ENCODE measurements at regions not wholly inside any gene's neighbourhood (a gene's known extent, or its start where the extent isn't known, plus 50 kb on each side); places are given as distances from the start of the nearest gene placed in this dataset.

DNA sequence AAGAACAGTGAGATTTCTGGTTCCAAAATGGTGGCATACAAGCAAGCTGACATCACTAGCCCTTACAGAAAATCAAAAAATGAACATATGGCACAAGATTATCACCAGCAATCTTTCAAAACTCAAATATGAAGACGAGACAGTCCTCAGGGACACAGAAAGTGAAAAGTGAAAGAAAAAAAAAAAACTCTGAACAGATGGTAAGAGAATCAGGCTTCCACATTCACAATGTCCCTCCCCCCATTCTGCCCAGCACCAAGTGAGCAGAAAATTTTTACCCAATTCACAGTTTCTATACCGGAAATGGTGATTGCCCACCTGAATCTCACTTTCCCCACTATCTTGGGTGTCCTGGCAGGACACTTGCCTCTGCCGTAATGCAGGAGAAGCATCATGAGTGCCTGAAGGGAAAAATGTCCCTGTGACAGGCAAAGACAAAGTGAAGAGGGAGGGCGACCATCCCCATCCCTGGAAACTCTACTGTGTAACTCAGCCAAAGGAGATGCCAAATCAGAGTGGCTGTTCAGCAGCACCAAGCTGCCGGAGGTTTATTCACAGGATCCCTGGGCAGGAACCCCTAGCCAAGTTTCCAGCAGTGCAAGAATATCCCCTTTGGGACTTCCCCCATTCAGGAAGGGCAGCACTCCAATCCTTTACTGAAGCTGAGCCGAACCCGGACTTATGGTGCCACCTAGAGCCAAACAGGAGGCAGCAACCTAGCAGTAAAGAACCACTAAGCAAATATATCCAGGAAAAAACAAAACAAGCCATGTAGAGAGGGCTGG, 312.2 kb downstream of the LRATD1 start:
- TF ChIP-seq TAF1 (IDR thresholded peaks at IDR 0.05; ENCODE audit: low read depth) = no peak
- no peak for TF ChIP-seq CREB1 (IDR thresholded peaks at IDR 0.05; ENCODE audit: low read depth)
- TF ChIP-seq RAD21 (IDR thresholded peaks at IDR 0.05; ENCODE audit: low read depth) = peak; percentile 79
- no peak for TF ChIP-seq EGR1 (IDR thresholded peaks at IDR 0.05)
- no peak for TF ChIP-seq TCF12 (IDR thresholded peaks at IDR 0.05; ENCODE audit: low read depth)
- no peak for TF ChIP-seq YY1 (IDR thresholded peaks at IDR 0.05; ENCODE audit: low read depth)

DNA sequence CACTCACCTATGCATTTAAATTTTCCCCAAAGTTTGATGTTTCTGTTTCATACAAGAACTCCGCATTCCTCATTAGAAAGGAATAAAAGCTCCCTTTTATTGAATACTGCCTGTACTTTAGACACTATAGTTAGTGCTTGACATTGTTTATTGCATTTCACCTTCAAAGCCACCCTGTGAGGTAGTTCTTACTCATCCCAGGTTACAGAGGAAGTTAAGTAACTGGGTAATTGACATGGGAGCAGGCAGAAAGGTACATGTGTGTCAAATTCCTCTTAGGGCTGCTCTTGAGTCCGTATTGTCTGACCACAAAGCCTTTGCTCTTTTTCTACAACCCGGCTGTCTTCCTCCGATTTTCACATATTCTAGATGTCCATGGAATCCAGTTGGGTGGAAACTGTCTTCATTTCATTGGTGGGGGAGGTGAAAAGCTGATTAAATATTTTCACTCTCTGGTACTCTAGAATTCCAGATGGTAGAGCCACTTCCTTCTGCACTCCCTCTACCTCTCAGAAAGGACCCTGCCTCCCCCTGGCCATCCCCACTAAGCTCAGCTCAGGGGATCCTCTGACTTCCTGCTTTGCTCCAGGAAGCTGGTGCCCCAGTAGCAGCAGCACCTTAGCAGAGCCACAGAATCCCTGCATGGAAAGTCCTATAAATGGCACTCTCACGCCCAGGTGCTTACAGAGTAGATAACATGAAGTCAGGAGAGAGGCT, 319.2 kb downstream of the LRATD1 start:
- TF ChIP-seq TAF1 (IDR thresholded peaks at IDR 0.05; ENCODE audit: low read depth) (no peak), TEAD4 (IDR thresholded peaks at IDR 0.05) (no peak), NFIC (IDR thresholded peaks at IDR 0.05) (no peak), ZBTB7A (IDR thresholded peaks at IDR 0.05; ENCODE audit: low read depth) (no peak), RAD21 (IDR thresholded peaks at IDR 0.05; ENCODE audit: low read depth) (no peak), EGR1 (IDR thresholded peaks at IDR 0.05) (no peak), FOXM1 (IDR thresholded peaks at IDR 0.05; ENCODE audit: borderline replicate concordance, low read depth) (no peak), TCF12 (IDR thresholded peaks at IDR 0.05; ENCODE audit: low read depth) (no peak), EP300 (IDR thresholded peaks at IDR 0.05; ENCODE audit: borderline replicate concordance) (no peak), CREB1 (IDR thresholded peaks at IDR 0.05; ENCODE audit: low read depth) (no peak), CEBPB (IDR thresholded peaks at IDR 0.05) (no peak), YY1 (IDR thresholded peaks at IDR 0.05; ENCODE audit: low read depth) (no peak)
- TF ChIP-seq, protein P1, sequence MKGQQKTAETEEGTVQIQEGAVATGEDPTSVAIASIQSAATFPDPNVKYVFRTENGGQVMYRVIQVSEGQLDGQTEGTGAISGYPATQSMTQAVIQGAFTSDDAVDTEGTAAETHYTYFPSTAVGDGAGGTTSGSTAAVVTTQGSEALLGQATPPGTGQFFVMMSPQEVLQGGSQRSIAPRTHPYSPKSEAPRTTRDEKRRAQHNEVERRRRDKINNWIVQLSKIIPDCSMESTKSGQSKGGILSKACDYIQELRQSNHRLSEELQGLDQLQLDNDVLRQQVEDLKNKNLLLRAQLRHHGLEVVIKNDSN (IDR thresholded peaks at IDR 0.05) = no peak
- TF ChIP-seq, protein P2, sequence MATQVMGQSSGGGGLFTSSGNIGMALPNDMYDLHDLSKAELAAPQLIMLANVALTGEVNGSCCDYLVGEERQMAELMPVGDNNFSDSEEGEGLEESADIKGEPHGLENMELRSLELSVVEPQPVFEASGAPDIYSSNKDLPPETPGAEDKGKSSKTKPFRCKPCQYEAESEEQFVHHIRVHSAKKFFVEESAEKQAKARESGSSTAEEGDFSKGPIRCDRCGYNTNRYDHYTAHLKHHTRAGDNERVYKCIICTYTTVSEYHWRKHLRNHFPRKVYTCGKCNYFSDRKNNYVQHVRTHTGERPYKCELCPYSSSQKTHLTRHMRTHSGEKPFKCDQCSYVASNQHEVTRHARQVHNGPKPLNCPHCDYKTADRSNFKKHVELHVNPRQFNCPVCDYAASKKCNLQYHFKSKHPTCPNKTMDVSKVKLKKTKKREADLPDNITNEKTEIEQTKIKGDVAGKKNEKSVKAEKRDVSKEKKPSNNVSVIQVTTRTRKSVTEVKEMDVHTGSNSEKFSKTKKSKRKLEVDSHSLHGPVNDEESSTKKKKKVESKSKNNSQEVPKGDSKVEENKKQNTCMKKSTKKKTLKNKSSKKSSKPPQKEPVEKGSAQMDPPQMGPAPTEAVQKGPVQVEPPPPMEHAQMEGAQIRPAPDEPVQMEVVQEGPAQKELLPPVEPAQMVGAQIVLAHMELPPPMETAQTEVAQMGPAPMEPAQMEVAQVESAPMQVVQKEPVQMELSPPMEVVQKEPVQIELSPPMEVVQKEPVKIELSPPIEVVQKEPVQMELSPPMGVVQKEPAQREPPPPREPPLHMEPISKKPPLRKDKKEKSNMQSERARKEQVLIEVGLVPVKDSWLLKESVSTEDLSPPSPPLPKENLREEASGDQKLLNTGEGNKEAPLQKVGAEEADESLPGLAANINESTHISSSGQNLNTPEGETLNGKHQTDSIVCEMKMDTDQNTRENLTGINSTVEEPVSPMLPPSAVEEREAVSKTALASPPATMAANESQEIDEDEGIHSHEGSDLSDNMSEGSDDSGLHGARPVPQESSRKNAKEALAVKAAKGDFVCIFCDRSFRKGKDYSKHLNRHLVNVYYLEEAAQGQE (IDR thresholded peaks at IDR 0.05; ENCODE audit: low read depth) = no peak
- TF ChIP-seq, protein P3, sequence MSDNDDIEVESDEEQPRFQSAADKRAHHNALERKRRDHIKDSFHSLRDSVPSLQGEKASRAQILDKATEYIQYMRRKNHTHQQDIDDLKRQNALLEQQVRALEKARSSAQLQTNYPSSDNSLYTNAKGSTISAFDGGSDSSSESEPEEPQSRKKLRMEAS (IDR thresholded peaks at IDR 0.05) = no peak

DNA sequence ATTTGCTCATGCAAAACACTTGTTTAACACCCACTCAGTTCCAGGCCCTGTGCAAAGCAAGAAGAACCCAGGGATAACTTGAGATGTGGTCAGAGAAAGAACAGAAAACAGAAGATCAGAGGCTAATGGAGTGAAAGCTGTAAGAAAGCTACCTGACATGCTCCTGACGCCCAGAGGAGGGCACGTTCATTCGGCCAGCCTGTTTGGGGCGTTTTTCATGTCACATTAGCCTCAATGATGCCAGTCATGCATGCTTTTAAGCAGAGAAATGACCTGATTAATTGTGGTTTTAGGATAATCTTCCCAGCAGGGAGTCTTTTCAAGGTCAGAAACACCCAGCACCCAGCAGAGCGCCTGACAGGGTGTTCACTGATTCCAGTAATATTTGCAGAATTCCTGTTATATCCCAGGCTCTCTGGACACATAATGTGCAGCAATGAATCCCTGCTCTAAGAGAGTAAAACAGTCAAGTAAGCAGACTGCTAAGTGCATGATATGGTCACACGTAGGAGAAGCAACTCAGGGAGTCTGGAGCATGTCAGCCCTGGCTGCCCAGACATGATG, 320.0 kb downstream of the LRATD1 start:
- TF ChIP-seq EGR1 (IDR thresholded peaks at IDR 0.05) (no peak), TCF12 (IDR thresholded peaks at IDR 0.05; ENCODE audit: low read depth) (no peak), CREB1 (IDR thresholded peaks at IDR 0.05; ENCODE audit: low read depth) (no peak), TAF1 (IDR thresholded peaks at IDR 0.05; ENCODE audit: low read depth) (no peak), NFIC (IDR thresholded peaks at IDR 0.05) (no peak), TEAD4 (IDR thresholded peaks at IDR 0.05) (no peak)

DNA sequence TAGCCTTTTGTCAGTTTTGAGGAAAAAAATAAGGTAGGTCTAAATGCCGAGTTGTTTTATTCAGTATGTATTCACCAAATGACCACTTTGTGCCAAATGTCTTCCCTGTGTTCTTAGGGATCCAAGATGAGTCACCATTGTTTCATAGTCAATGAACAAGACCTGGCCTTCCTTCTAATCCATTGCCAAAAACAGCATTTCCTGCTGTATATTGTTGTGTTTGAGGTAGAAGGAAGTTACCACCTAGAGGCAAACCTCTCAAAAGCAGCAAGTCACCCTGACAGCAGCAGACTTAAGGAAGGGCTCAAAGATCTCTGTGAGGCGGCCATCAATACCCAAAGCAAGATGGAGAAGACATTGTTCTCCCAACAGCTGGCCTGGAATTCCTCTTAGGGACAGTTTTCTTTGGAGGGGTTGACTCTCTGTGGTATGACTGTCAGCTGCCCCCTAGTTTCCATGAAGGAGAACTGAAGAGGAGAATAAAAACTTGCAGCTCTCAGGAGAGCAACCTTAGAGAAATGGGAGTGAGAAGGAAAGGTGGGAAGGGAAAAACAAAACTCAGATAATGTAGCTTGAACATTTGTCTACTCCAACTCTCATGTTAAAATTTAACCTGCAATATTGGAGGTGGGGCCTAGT, 328.3 kb downstream of the LRATD1 start:
- no peak for TF ChIP-seq FOXM1 (IDR thresholded peaks at IDR 0.05; ENCODE audit: borderline replicate concordance, low read depth)
- no peak for TF ChIP-seq EP300 (IDR thresholded peaks at IDR 0.05; ENCODE audit: borderline replicate concordance)
- TF ChIP-seq YY1 (IDR thresholded peaks at IDR 0.05; ENCODE audit: low read depth) = no peak
- TF ChIP-seq, protein P3 (IDR thresholded peaks at IDR 0.05) = no peak
- TF ChIP-seq TEAD4 (IDR thresholded peaks at IDR 0.05) = no peak
- TF ChIP-seq CREB1 (IDR thresholded peaks at IDR 0.05; ENCODE audit: low read depth) = no peak
- TF ChIP-seq TCF12 (IDR thresholded peaks at IDR 0.05; ENCODE audit: low read depth) = no peak
- TF ChIP-seq EGR1 (IDR thresholded peaks at IDR 0.05) = no peak
- no peak for TF ChIP-seq NFIC (IDR thresholded peaks at IDR 0.05)
- TF ChIP-seq CEBPB (IDR thresholded peaks at IDR 0.05) = no peak
- no peak for TF ChIP-seq ZBTB7A (IDR thresholded peaks at IDR 0.05; ENCODE audit: low read depth)
- TF ChIP-seq, protein P2 (IDR thresholded peaks at IDR 0.05; ENCODE audit: low read depth) = no peak
- TF ChIP-seq, protein P1 (IDR thresholded peaks at IDR 0.05) = no peak
- no peak for TF ChIP-seq RAD21 (IDR thresholded peaks at IDR 0.05; ENCODE audit: low read depth)
- no peak for TF ChIP-seq TAF1 (IDR thresholded peaks at IDR 0.05; ENCODE audit: low read depth)

DNA sequence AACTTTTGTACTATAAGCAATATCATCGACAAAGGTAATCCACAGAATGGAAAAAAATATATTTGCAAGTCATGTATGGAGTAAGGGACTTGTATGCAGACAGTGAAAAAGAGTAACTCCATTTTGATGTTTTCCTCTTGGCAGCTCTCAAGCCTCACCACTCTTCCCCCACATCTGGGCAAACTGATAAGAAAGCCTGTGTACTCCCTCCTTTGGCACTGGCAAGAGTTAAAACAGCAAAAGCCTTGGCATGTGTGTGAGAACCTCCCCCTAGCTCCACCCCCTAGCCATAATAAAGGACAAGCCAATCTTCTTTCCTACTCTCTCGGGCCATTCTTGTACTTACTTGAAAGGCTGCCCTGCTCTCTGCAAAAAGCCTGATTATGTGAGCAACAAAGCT, 335.2 kb downstream of the LRATD1 start:
- TF ChIP-seq TCF12 (IDR thresholded peaks at IDR 0.05; ENCODE audit: low read depth) (no peak), TAF1 (IDR thresholded peaks at IDR 0.05; ENCODE audit: low read depth) (no peak), CEBPB (IDR thresholded peaks at IDR 0.05) (no peak), EP300 (IDR thresholded peaks at IDR 0.05; ENCODE audit: borderline replicate concordance) (no peak), NFIC (IDR thresholded peaks at IDR 0.05) (no peak), RAD21 (IDR thresholded peaks at IDR 0.05; ENCODE audit: low read depth) (no peak)
- TF ChIP-seq, protein P2 (IDR thresholded peaks at IDR 0.05; ENCODE audit: low read depth) = no peak
- TF ChIP-seq, protein P1 (IDR thresholded peaks at IDR 0.05) = no peak
